ENCODE measurements at regions not wholly inside any gene's neighbourhood (a gene's known extent, or its start where the extent isn't known, plus 50 kb on each side); places are given as distances from the start of the nearest gene placed in this dataset.

DNA sequence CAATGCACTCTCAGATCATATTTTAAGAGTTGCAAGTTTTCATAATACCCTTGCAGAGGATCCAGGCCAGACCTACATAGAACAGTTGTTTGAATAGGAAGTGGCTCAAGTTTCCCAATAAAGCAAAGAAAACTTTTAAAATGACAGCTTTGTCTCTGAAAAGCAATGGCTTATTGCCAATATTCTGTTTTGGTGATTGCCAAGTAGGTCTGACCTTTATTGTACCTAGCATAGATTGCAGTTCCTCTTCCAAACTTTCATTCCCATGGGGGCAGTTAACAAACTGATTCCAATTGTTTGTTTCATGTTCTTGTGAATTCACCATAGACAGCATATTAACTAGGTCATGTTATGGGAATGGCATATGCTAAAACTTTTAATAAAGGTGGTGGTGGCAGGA is 664.6 kb upstream of the CA10 start:
- DNase-seq (ENCODE audit: low read depth, low spot score) (no peak), FAIRE-seq (no peak)
- Histone ChIP-seq H3K9me3 (ENCODE audit: control insufficient read depth, low read depth, low read length) (no peaks in the 10 kb centered on the region), H3K4me2 (ENCODE audit: control insufficient read depth, extremely low read depth, insufficient read depth, low read depth, low read length) (no peak overlapping the region), H3K27me3 (ENCODE audit: control insufficient read depth, extremely low read depth, insufficient read depth, low read length) (no peaks in the 10 kb centered on the region), H3K4me3 (ENCODE audit: control insufficient read depth in 2 of 3, extremely low read depth in 1 of 3, insufficient read depth in 2 of 3, low read depth in 1 of 3, low read length in 3 of 3) (no peak overlapping the region), H2AFZ (ENCODE audit: control insufficient read depth, low read length) (no peak overlapping the region), H3K4me1 (ENCODE audit: control insufficient read depth, extremely low read depth, insufficient read depth, low read length) (no peaks in the 10 kb centered on the region), H3K79me2 (ENCODE audit: control insufficient read depth, insufficient read depth, low read length) (no peaks in the 10 kb centered on the region), H3K9ac (ENCODE audit: control insufficient read depth, extremely low read depth, insufficient read depth, low read length) (no peak overlapping the region), H3K36me3 (ENCODE audit: control insufficient read depth in 2 of 2, extremely low read depth in 1 of 2, insufficient read depth in 2 of 2, low read length in 2 of 2) (no peaks in the 10 kb centered on the region), H4K20me1 (ENCODE audit: control insufficient read depth, extremely low read depth, insufficient read depth, low read length) (no peaks in the 10 kb centered on the region), H3K27ac (ENCODE audit: control insufficient read depth, insufficient read depth, low read length) (no peak overlapping the region), H3K9me1 (ENCODE audit: control insufficient read depth, extremely low read depth, insufficient read depth, low read length) (no peaks in the 10 kb centered on the region)
- TF ChIP-seq, protein P1, sequence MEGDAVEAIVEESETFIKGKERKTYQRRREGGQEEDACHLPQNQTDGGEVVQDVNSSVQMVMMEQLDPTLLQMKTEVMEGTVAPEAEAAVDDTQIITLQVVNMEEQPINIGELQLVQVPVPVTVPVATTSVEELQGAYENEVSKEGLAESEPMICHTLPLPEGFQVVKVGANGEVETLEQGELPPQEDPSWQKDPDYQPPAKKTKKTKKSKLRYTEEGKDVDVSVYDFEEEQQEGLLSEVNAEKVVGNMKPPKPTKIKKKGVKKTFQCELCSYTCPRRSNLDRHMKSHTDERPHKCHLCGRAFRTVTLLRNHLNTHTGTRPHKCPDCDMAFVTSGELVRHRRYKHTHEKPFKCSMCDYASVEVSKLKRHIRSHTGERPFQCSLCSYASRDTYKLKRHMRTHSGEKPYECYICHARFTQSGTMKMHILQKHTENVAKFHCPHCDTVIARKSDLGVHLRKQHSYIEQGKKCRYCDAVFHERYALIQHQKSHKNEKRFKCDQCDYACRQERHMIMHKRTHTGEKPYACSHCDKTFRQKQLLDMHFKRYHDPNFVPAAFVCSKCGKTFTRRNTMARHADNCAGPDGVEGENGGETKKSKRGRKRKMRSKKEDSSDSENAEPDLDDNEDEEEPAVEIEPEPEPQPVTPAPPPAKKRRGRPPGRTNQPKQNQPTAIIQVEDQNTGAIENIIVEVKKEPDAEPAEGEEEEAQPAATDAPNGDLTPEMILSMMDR (optimal IDR thresholded peaks at IDR 0.05 in 1 of 3, IDR thresholded peaks at IDR 0.05 in 1 of 3, conservative IDR thresholded peaks at IDR 0.05 in 1 of 3; ENCODE audit: extremely low read depth in 1 of 3, insufficient read depth in 2 of 3, low read length in 3 of 3): no peak
- no peak for TF ChIP-seq EZH2 (IDR thresholded peaks at IDR 0.05; ENCODE audit: low read length)
- dilution Hi-C loops (cut with MboI; ENCODE audit: extremely low pct_ligation_motif_present, low sequenced_read_pairs): no loop called here

DNA sequence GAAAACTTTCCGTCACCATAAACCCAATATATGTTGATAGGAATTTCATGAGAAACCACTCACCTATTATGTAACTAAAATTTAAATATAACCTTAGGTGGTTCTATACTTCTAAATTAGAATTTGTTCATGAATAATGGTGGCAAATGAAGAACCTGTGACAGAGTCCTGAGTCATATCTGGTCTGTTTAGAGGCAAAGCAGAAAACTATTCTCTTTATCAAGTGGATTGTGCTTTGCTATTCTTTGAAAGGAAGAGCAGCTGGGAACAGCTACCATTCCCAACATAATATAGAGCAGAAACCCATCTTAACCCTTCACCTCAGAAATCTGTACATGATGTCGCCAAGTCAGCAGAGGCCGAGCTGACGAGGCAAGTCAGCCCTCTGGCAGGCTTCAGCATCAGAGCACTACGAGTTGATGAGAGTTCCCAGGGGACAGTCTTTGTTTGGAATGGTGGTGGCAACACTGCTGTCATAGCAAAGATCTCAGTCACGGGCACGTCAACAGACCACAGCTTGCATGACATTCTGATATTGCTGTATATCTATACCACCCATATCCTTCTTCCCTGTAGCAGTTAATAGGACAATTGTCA is 631.9 kb upstream of the CA10 start:
- no peaks in the 10 kb centered on the region for H3K9me3 ChIP-seq (ENCODE audit: control insufficient read depth, low read depth, low read length)
- no peaks in the 10 kb centered on the region for H3K79me2 ChIP-seq (ENCODE audit: control insufficient read depth, insufficient read depth, low read length)
- no peak for TF ChIP-seq EZH2 (IDR thresholded peaks at IDR 0.05; ENCODE audit: low read length)
- H4K20me1 ChIP-seq (ENCODE audit: control insufficient read depth, extremely low read depth, insufficient read depth, low read length): no peaks in the 10 kb centered on the region
- DNase-seq (ENCODE audit: low read depth, low spot score) (no peak), FAIRE-seq (no peak)
- H3K4me2 ChIP-seq (ENCODE audit: control insufficient read depth, extremely low read depth, insufficient read depth, low read depth, low read length): no peak overlapping the region
- dilution Hi-C loops (cut with MboI; ENCODE audit: extremely low pct_ligation_motif_present, low sequenced_read_pairs): no loop called here
- H2AFZ ChIP-seq (ENCODE audit: control insufficient read depth, low read length): no peak overlapping the region
- H3K4me3 ChIP-seq (ENCODE audit: control insufficient read depth in 2 of 3, extremely low read depth in 1 of 3, insufficient read depth in 2 of 3, low read depth in 1 of 3, low read length in 3 of 3): no peak overlapping the region
- H3K9ac ChIP-seq (ENCODE audit: control insufficient read depth, extremely low read depth, insufficient read depth, low read length): no peak overlapping the region
- no peaks in the 10 kb centered on the region for H3K36me3 ChIP-seq (ENCODE audit: control insufficient read depth in 2 of 2, extremely low read depth in 1 of 2, insufficient read depth in 2 of 2, low read length in 2 of 2)
- no peaks in the 10 kb centered on the region for H3K27me3 ChIP-seq (ENCODE audit: control insufficient read depth, extremely low read depth, insufficient read depth, low read length)
- H3K27ac ChIP-seq (ENCODE audit: control insufficient read depth, insufficient read depth, low read length): no peak overlapping the region
- no peaks in the 10 kb centered on the region for H3K9me1 ChIP-seq (ENCODE audit: control insufficient read depth, extremely low read depth, insufficient read depth, low read length)
- no peaks in the 10 kb centered on the region for H3K4me1 ChIP-seq (ENCODE audit: control insufficient read depth, extremely low read depth, insufficient read depth, low read length)

DNA sequence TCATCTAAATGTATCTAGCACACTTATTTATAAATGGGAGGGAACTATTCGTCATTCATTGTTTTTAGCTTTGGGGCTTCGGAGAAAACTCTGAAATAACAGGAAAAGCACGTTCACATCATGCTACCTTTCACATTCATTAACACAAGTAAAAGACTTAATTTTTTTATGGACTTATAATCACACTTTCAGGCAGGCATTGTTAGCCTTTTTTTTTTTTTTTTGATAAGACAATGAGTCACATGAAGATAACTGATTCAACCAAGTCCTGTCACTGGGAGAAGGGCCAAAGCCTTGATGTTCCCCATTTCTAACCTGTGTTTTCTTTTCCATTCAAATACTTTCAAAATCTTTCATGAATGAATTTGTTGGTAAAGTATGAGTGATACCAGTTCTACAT is 631.3 kb upstream of the CA10 start:
- Histone ChIP-seq H3K4me2 (ENCODE audit: control insufficient read depth, extremely low read depth, insufficient read depth, low read depth, low read length) (no peak overlapping the region), H4K20me1 (ENCODE audit: control insufficient read depth, extremely low read depth, insufficient read depth, low read length) (no peaks in the 10 kb centered on the region), H3K4me1 (ENCODE audit: control insufficient read depth, extremely low read depth, insufficient read depth, low read length) (no peaks in the 10 kb centered on the region), H3K27me3 (ENCODE audit: control insufficient read depth, extremely low read depth, insufficient read depth, low read length) (no peaks in the 10 kb centered on the region), H3K9me1 (ENCODE audit: control insufficient read depth, extremely low read depth, insufficient read depth, low read length) (no peaks in the 10 kb centered on the region), H3K9ac (ENCODE audit: control insufficient read depth, extremely low read depth, insufficient read depth, low read length) (no peak overlapping the region), H3K27ac (ENCODE audit: control insufficient read depth, insufficient read depth, low read length) (no peak overlapping the region), H3K4me3 (ENCODE audit: control insufficient read depth in 2 of 3, extremely low read depth in 1 of 3, insufficient read depth in 2 of 3, low read depth in 1 of 3, low read length in 3 of 3) (no peak overlapping the region), H3K9me3 (ENCODE audit: control insufficient read depth, low read depth, low read length) (no peaks in the 10 kb centered on the region), H3K79me2 (ENCODE audit: control insufficient read depth, insufficient read depth, low read length) (no peaks in the 10 kb centered on the region), H3K36me3 (ENCODE audit: control insufficient read depth in 2 of 2, extremely low read depth in 1 of 2, insufficient read depth in 2 of 2, low read length in 2 of 2) (no peaks in the 10 kb centered on the region), H2AFZ (ENCODE audit: control insufficient read depth, low read length) (no peak overlapping the region)
- dilution Hi-C loops (cut with MboI; ENCODE audit: extremely low pct_ligation_motif_present, low sequenced_read_pairs): no loop called here
- FAIRE-seq: no peak
- TF ChIP-seq, protein P1 (optimal IDR thresholded peaks at IDR 0.05 in 1 of 3, IDR thresholded peaks at IDR 0.05 in 1 of 3, conservative IDR thresholded peaks at IDR 0.05 in 1 of 3; ENCODE audit: extremely low read depth in 1 of 3, insufficient read depth in 2 of 3, low read length in 3 of 3): no peak
- no peak for TF ChIP-seq EZH2 (IDR thresholded peaks at IDR 0.05; ENCODE audit: low read length)
- no peak for DNase-seq (ENCODE audit: low read depth, low spot score)
